HCT116 (cell line): ENCODE measurements at regions not wholly inside any gene's neighbourhood (a gene's known extent, or its start where the extent isn't known, plus 50 kb on each side); places are given as distances from the start of the nearest gene placed in this dataset.

ENCODE experiments used
- ATAC-seq: fragments of 200-7000 bp; cut with Tn5 transposase; 2 replicates; pipeline ENCODE4 v1.9.1; 2020; ENCODE audit warnings: mild to moderate bottlenecking, moderate library complexity
- BruUV-seq: library from RNA; stranded (reverse); fragments of 400-500 nt; replicated peaks from 2 replicates; lab custom pipeline; 2021; lab: Mats Ljungman, UMichigan
- CTCF ChIA-PET: fragments of 300-600 bp; sonication (Branson Sonifier 250); formaldehyde crosslinking; loops from one replicate; lab custom pipeline; 2021; ENCODE audit warnings: antibody characterized with exemption; lab: Charles Lee
- POLR2A ChIA-PET: fragments of 300-600, 350-600 bp; sonication (Branson Sonifier 250); formaldehyde crosslinking; loops from one replicate; lab custom pipeline; 2021; ENCODE audit warnings: antibody characterized with exemption; lab: Charles Lee
- RAD21 ChIA-PET, 2 experiments: fragments of 300-600 bp; sonication (Branson Sonifier 250); formaldehyde crosslinking; loops; one replicate each; lab custom pipeline; 2023; ENCODE audit warnings: low total read pairs in 2 of 2; ENCODE audit not compliant: uncharacterized antibody in 2 of 2, unreplicated experiment in 2 of 2, low non-redundant PET in 1 of 2; lab: Charles Lee
- DNase-seq: peaks from one replicate; pipeline ENCODE4 v3.0.0-alpha.2; 2010; ENCODE audit warnings: low read depth, low spot score
- H2AFZ ChIP-seq: fragments of 200-600 bp; shearing (Covaris generic), sonication (generic); 2 replicates; pipeline ENCODE4 v1.6.1; 2017; ENCODE audit warnings: low read depth, mixed run types, mixed read lengths, antibody characterized with exemption, low read length; ENCODE audit not compliant: poor library complexity, severe bottlenecking
- H3K27ac ChIP-seq: 2 replicates; pipeline ENCODE4 v1.5.1; 2012; ENCODE audit warnings: low read depth, low read length
- H3K27me3 ChIP-seq: fragments of 200-600 bp; sonication (generic); 2 replicates; pipeline ENCODE4 v1.6.1; 2016; ENCODE audit warnings: mixed run types, low read length, mixed read lengths; ENCODE audit not compliant: insufficient read depth
- H3K36me3 ChIP-seq, 2 experiments: fragments of 200-500 bp in 1 of 2; fragments of 200-600 bp in 1 of 2; sonication (Bioruptor generic) in 1 of 2; sonication (generic) in 1 of 2; 2 replicates each; pipeline versions ENCODE4 v1.5.1 to v1.6.1; 2014 to 2016; ENCODE audit warnings: low read length in 2 of 2, inconsistent platforms in 1 of 2, mixed read lengths in 1 of 2, mixed run types in 1 of 2; ENCODE audit not compliant: insufficient read depth in 2 of 2, control insufficient read depth in 1 of 2
- H3K4me1 ChIP-seq, 2 experiments: fragments of 200-600 bp in 1 of 2; sonication (generic) in 1 of 2; 2 replicates each; pipeline versions ENCODE4 v1.5.1 to v1.6.1; 2012 to 2017; ENCODE audit warnings: low read length in 2 of 2, inconsistent platforms in 1 of 2, mild to moderate bottlenecking in 1 of 2, mixed read lengths in 1 of 2, mixed run types in 1 of 2, moderate library complexity in 1 of 2; ENCODE audit not compliant: insufficient read depth in 2 of 2, control insufficient read depth in 1 of 2
- H3K4me2 ChIP-seq: fragments of 200-600 bp; sonication (generic); 2 replicates; pipeline ENCODE4 v1.6.1; 2017; ENCODE audit warnings: mixed run types, low read length, mixed read lengths
- H3K4me3 ChIP-seq, 2 experiments: fragments of 200-600 bp in 1 of 2; sonication (generic) in 1 of 2; replicated peaks in 1 of 2; 2 replicates each; pipeline ENCODE4 v1.5.1; 2011 to 2016; ENCODE audit warnings: low read length in 2 of 2, control low read depth in 1 of 2, low read depth in 1 of 2, mild to moderate bottlenecking in 1 of 2, mixed read lengths in 1 of 2, mixed run types in 1 of 2
- H3K79me2 ChIP-seq: fragments of 200-600 bp; sonication (generic); 2 replicates; pipeline ENCODE4 v1.6.1; 2017; ENCODE audit warnings: mild to moderate bottlenecking, mixed run types, low read length, moderate library complexity, mixed read lengths; ENCODE audit not compliant: insufficient read depth
- H3K9ac ChIP-seq: fragments of 200-600 bp; sonication (generic); 2 replicates; pipeline ENCODE4 v1.6.1; 2016; ENCODE audit warnings: low read length, mixed read lengths
- H3K9me2 ChIP-seq: fragments of 200-600 bp; sonication (generic), shearing (Covaris generic); 2 replicates; pipeline ENCODE4 v1.6.1; 2017; ENCODE audit warnings: mixed run types, mild to moderate bottlenecking, moderate library complexity; ENCODE audit not compliant: insufficient read depth
- H3K9me3 ChIP-seq, 2 experiments: fragments of 200-500 bp in 1 of 2; fragments of 200-600 bp in 1 of 2; sonication (Bioruptor generic) in 1 of 2; sonication (generic) in 1 of 2; 2 replicates each; pipeline ENCODE4 v1.6.1; 2014 to 2017; ENCODE audit warnings: low read length in 2 of 2, mixed read lengths in 2 of 2, inconsistent platforms in 1 of 2, low read depth in 1 of 2, mild to moderate bottlenecking in 1 of 2, mixed run types in 1 of 2, moderate library complexity in 1 of 2; ENCODE audit not compliant: control insufficient read depth in 1 of 2, insufficient read depth in 1 of 2
- H4K20me1 ChIP-seq: fragments of 200-600 bp; sonication (generic), shearing (Covaris generic); 2 replicates; pipeline ENCODE4 v1.6.1; 2017; ENCODE audit warnings: mixed run types, mild to moderate bottlenecking, moderate library complexity; ENCODE audit not compliant: insufficient read depth
- ATF3 ChIP-seq: IDR thresholded peaks from 2 replicates; pipeline ENCODE4 v1.6.1; 2012
- CTCF ChIP-seq, 3 experiments: fragments of 200-600 bp in 1 of 3; sonication (generic) in 1 of 3; IDR thresholded peaks in 2 of 3; conservative IDR thresholded peaks in 1 of 3; 2 replicates each; pipeline ENCODE4 v1.5.1; 2012 to 2017; ENCODE audit warnings: low read depth in 2 of 3, low read length in 2 of 3, antibody characterized with exemption in 1 of 3, borderline replicate concordance in 1 of 3, control low read depth in 1 of 3, mild to moderate bottlenecking in 1 of 3, mixed read lengths in 1 of 3, mixed run types in 1 of 3, moderate library complexity in 1 of 3; ENCODE audit not compliant: insufficient read depth in 1 of 3
- EGR1 ChIP-seq: IDR thresholded peaks from 2 replicates; pipeline ENCODE4 v1.6.1; 2012; ENCODE audit warnings: low read depth
- ELF1 ChIP-seq: IDR thresholded peaks from 2 replicates; pipeline ENCODE4 v1.6.1; 2012; ENCODE audit warnings: low read depth, borderline replicate concordance
- FOSL1 ChIP-seq: IDR thresholded peaks from 2 replicates; pipeline ENCODE4 v1.6.1; 2012; ENCODE audit warnings: low read depth
- JUND ChIP-seq: IDR thresholded peaks from 2 replicates; pipeline ENCODE4 v1.6.1; 2012
- POLR2AphosphoS5 ChIP-seq: IDR thresholded peaks from 2 replicates; pipeline ENCODE4 v1.6.1; 2011; ENCODE audit warnings: mild to moderate bottlenecking, low read depth, low read length, moderate library complexity
- RAD21 ChIP-seq: IDR thresholded peaks from 2 replicates; pipeline ENCODE4 v1.6.1; 2012; ENCODE audit warnings: low read depth, mild to moderate bottlenecking
- SP1 ChIP-seq: IDR thresholded peaks from 2 replicates; pipeline ENCODE4 v1.6.1; 2012; ENCODE audit warnings: low read depth
- SRF ChIP-seq: IDR thresholded peaks from 2 replicates; pipeline ENCODE4 v1.6.1; 2012; ENCODE audit warnings: low read depth
- YY1 ChIP-seq: IDR thresholded peaks from 2 replicates; pipeline ENCODE4 v1.6.1; 2011; ENCODE audit warnings: low read length, low read depth, moderate library complexity, mild to moderate bottlenecking; ENCODE audit not compliant: insufficient replicate concordance; ENCODE audit errors: extremely low read depth
- ZFX ChIP-seq: fragments of 450-650 bp; IDR thresholded peaks from 2 replicates; pipeline ENCODE4 v1.6.1; 2017
- intact Hi-C: fragments of 100-400 bp; cut with micrococcal nuclease; formaldehyde crosslinking; loops from 2 replicates; pipeline ENCODE4 v1.10.0; 2022
- TF ChIP-seq, protein P1 (sequence below): IDR thresholded peaks from 2 replicates; pipeline ENCODE4 v1.6.1; 2012; ENCODE audit warnings: low read depth
- TF ChIP-seq, protein P2 (sequence below): IDR thresholded peaks from 2 replicates; pipeline ENCODE4 v1.6.1; 2012

DNA sequence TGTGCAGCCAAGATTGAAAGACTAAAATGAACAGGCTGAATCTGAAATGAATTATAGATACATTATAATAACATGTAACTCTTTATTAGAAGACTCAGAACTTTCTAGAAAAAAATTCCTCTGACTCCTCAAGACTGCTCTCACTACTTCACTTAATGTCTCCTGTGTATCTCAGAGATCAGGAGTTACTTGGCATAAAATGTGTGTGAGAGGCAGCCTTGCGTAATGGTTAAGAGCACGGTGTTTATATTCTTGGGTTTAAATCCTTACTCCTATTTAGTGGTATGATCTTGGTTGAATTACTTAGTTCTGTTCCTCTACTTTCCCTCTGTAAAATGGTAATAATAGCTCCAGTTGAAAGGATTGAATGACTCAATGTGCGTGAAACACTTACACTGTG, 634.9 kb downstream of the LTN1 start:
- ChIA-PET RAD21 (no interaction called here), POLR2A (no interaction called here), CTCF (no interaction called here)
- intact Hi-C loops: no loop called here
- Histone ChIP-seq H3K4me2 (no peak overlapping the region), H3K9me2 (no peaks in the 10 kb centered on the region), H3K9me3 (peaks cover 0 to 21% of the 10 kb centered on the region in 2 experiments; a peak in 2 of 4 replicates), H3K4me3 (no peak overlapping the region), H3K79me2 (no peaks in the 10 kb centered on the region), H3K4me1 (no peaks in the 10 kb centered on the region), H4K20me1 (no peaks in the 10 kb centered on the region), H3K27ac (no peak overlapping the region), H3K36me3 (no peaks in the 10 kb centered on the region), H3K27me3 (no peaks in the 10 kb centered on the region), H3K9ac (no peak overlapping the region), H2AFZ (no peak overlapping the region)
- ATAC-seq: no peak
- no peak for DNase-seq
- TF ChIP-seq, protein P1, sequence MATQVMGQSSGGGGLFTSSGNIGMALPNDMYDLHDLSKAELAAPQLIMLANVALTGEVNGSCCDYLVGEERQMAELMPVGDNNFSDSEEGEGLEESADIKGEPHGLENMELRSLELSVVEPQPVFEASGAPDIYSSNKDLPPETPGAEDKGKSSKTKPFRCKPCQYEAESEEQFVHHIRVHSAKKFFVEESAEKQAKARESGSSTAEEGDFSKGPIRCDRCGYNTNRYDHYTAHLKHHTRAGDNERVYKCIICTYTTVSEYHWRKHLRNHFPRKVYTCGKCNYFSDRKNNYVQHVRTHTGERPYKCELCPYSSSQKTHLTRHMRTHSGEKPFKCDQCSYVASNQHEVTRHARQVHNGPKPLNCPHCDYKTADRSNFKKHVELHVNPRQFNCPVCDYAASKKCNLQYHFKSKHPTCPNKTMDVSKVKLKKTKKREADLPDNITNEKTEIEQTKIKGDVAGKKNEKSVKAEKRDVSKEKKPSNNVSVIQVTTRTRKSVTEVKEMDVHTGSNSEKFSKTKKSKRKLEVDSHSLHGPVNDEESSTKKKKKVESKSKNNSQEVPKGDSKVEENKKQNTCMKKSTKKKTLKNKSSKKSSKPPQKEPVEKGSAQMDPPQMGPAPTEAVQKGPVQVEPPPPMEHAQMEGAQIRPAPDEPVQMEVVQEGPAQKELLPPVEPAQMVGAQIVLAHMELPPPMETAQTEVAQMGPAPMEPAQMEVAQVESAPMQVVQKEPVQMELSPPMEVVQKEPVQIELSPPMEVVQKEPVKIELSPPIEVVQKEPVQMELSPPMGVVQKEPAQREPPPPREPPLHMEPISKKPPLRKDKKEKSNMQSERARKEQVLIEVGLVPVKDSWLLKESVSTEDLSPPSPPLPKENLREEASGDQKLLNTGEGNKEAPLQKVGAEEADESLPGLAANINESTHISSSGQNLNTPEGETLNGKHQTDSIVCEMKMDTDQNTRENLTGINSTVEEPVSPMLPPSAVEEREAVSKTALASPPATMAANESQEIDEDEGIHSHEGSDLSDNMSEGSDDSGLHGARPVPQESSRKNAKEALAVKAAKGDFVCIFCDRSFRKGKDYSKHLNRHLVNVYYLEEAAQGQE: no peak
- no peak for TF ChIP-seq FOSL1
- no TSS peak for BruUV-seq

GRCh38 chr21:28356422-28356821, 636.3 kb downstream of the LTN1 start:
- RAD21 ChIA-PET: no interaction called here
- H4K20me1 ChIP-seq: no peaks in the 10 kb centered on the region
- H3K27me3 ChIP-seq: no peaks in the 10 kb centered on the region
- H3K9me3 ChIP-seq: peaks cover 0 to 25% of the 10 kb centered on the region in 2 experiments; a peak in 2 of 4 replicates
- no peak overlapping the region for H3K4me3 ChIP-seq
- POLR2A ChIA-PET: no interaction called here
- no peaks in the 10 kb centered on the region for H3K79me2 ChIP-seq
- H3K9me2 ChIP-seq: no peaks in the 10 kb centered on the region
- no peaks in the 10 kb centered on the region for H3K36me3 ChIP-seq
- no peak overlapping the region for H3K27ac ChIP-seq
- CTCF ChIA-PET: no interaction called here
- no peaks in the 10 kb centered on the region for H3K4me1 ChIP-seq
- no peak for DNase-seq
- intact Hi-C loops: no loop called here
- H3K4me2 ChIP-seq: no peak overlapping the region
- H2AFZ ChIP-seq: no peak overlapping the region
- ATAC-seq: no peak
- no peak overlapping the region for H3K9ac ChIP-seq
- BruUV-seq: no TSS peak
- TF ChIP-seq ELF1: no peak
- TF ChIP-seq ZFX: no peak
- TF ChIP-seq, protein P2, sequence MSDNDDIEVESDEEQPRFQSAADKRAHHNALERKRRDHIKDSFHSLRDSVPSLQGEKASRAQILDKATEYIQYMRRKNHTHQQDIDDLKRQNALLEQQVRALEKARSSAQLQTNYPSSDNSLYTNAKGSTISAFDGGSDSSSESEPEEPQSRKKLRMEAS: no peak
- TF ChIP-seq ATF3: no peak
- TF ChIP-seq SRF: no peak
- TF ChIP-seq SP1: no peak
- no peak for TF ChIP-seq CTCF (IDR thresholded peaks at IDR 0.05 in 2 of 3, conservative IDR thresholded peaks at IDR 0.05 in 1 of 3; ENCODE audit: borderline replicate concordance in 1 of 3, insufficient read depth in 1 of 3, low read depth in 2 of 3, low read length in 2 of 3)
- no peak for TF ChIP-seq JUND
- TF ChIP-seq RAD21: no peak
- TF ChIP-seq POLR2AphosphoS5: no peak
- no peak for TF ChIP-seq YY1
- no peak for TF ChIP-seq EGR1
